GM23338 (cell line): ENCODE measurements at regions not wholly inside any gene's neighbourhood (a gene's known extent, or its start where the extent isn't known, plus 50 kb on each side); places are given as distances from the start of the nearest gene placed in this dataset.

Experiments used
- CREB1 ChIP-seq: fragments of 250-450 bp; sonication (Bioruptor Pico); IDR thresholded peaks from 2 replicates; pipeline ENCODE4 v1.5.0; 2020; ENCODE audit warnings: low read depth, mild to moderate bottlenecking, moderate library complexity
- EZH2 ChIP-seq: fragments of 200-600 bp; sonication (generic); IDR thresholded peaks from one replicate; pipeline ENCODE4 v1.8.0; 2017; ENCODE audit warnings: antibody characterized with exemption, mild to moderate bottlenecking, low read depth; ENCODE audit not compliant: unreplicated experiment
- EZH2phosphoT487 ChIP-seq: fragments of 200-600 bp; sonication (generic); IDR thresholded peaks from one replicate; pipeline ENCODE4 v1.8.1; 2018; ENCODE audit warnings: antibody characterized with exemption; ENCODE audit not compliant: unreplicated experiment
- JUNB ChIP-seq: IDR thresholded peaks from one replicate; pipeline ENCODE4 v1.6.1; 2016; ENCODE audit warnings: antibody characterized with exemption; ENCODE audit not compliant: unreplicated experiment
- NANOG ChIP-seq: IDR thresholded peaks from 2 replicates; pipeline ENCODE4 v1.6.1; 2016; ENCODE audit warnings: antibody characterized with exemption, borderline replicate concordance
- POLR2AphosphoS5 ChIP-seq: IDR thresholded peaks from 2 replicates; pipeline ENCODE4 v1.6.1; 2016; ENCODE audit warnings: antibody characterized with exemption, low read depth
- STAT1 ChIP-seq: IDR thresholded peaks from one replicate; pipeline ENCODE4 v1.6.1; 2016; ENCODE audit warnings: antibody characterized with exemption; ENCODE audit not compliant: unreplicated experiment
- ZNF331 ChIP-seq: fragments of 250-450 bp; sonication (Bioruptor Pico); IDR thresholded peaks from 2 replicates; pipeline ENCODE4 v1.5.0; 2020; ENCODE audit warnings: low read depth, mild to moderate bottlenecking, moderate library complexity
- ZNF462 ChIP-seq: fragments of 250-450 bp; sonication (Bioruptor Pico); IDR thresholded peaks from 2 replicates; pipeline ENCODE4 v1.5.0; 2020; ENCODE audit warnings: mild to moderate bottlenecking, moderate library complexity
- TF ChIP-seq, protein P1 (sequence below), 2 experiments: fragments of 200-600 bp in 1 of 2; sonication (generic) in 1 of 2; conservative IDR thresholded peaks; 2 replicates each; pipeline versions ENCODE4 v1.5.1 to v1.6.1; 2016 to 2017; ENCODE audit warnings: antibody characterized with exemption in 2 of 2, low read depth in 2 of 2, mild to moderate bottlenecking in 2 of 2, moderate library complexity in 1 of 2
- TF ChIP-seq, protein P2 (sequence below): IDR thresholded peaks from one replicate; pipeline ENCODE4 v1.6.1; 2018; ENCODE audit warnings: antibody characterized with exemption; ENCODE audit not compliant: unreplicated experiment

- TF ChIP-seq, protein P1, sequence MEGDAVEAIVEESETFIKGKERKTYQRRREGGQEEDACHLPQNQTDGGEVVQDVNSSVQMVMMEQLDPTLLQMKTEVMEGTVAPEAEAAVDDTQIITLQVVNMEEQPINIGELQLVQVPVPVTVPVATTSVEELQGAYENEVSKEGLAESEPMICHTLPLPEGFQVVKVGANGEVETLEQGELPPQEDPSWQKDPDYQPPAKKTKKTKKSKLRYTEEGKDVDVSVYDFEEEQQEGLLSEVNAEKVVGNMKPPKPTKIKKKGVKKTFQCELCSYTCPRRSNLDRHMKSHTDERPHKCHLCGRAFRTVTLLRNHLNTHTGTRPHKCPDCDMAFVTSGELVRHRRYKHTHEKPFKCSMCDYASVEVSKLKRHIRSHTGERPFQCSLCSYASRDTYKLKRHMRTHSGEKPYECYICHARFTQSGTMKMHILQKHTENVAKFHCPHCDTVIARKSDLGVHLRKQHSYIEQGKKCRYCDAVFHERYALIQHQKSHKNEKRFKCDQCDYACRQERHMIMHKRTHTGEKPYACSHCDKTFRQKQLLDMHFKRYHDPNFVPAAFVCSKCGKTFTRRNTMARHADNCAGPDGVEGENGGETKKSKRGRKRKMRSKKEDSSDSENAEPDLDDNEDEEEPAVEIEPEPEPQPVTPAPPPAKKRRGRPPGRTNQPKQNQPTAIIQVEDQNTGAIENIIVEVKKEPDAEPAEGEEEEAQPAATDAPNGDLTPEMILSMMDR (conservative IDR thresholded peaks at IDR 0.05; ENCODE audit: low read depth in 2 of 2): no peak
- TF ChIP-seq EZH2 (no peak), EZH2phosphoT487 (no peak), CREB1 (CRISPR knock-in tag) (no peak), JUNB (no peak), ZNF331 (CRISPR knock-in tag) (no peak), NANOG (no peak), POLR2AphosphoS5 (no peak), STAT1 (no peak), ZNF462 (CRISPR knock-in tag) (no peak)
- TF ChIP-seq, protein P2, sequence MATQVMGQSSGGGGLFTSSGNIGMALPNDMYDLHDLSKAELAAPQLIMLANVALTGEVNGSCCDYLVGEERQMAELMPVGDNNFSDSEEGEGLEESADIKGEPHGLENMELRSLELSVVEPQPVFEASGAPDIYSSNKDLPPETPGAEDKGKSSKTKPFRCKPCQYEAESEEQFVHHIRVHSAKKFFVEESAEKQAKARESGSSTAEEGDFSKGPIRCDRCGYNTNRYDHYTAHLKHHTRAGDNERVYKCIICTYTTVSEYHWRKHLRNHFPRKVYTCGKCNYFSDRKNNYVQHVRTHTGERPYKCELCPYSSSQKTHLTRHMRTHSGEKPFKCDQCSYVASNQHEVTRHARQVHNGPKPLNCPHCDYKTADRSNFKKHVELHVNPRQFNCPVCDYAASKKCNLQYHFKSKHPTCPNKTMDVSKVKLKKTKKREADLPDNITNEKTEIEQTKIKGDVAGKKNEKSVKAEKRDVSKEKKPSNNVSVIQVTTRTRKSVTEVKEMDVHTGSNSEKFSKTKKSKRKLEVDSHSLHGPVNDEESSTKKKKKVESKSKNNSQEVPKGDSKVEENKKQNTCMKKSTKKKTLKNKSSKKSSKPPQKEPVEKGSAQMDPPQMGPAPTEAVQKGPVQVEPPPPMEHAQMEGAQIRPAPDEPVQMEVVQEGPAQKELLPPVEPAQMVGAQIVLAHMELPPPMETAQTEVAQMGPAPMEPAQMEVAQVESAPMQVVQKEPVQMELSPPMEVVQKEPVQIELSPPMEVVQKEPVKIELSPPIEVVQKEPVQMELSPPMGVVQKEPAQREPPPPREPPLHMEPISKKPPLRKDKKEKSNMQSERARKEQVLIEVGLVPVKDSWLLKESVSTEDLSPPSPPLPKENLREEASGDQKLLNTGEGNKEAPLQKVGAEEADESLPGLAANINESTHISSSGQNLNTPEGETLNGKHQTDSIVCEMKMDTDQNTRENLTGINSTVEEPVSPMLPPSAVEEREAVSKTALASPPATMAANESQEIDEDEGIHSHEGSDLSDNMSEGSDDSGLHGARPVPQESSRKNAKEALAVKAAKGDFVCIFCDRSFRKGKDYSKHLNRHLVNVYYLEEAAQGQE: no peak
Measured at GRCh38 chr14:25110106-25110505, 60.2 kb upstream of the STXBP6 start.
